ENCODE measurements at regions not wholly inside any gene's neighbourhood (a gene's known extent, or its start where the extent isn't known, plus 50 kb on each side); places are given as distances from the start of the nearest gene placed in this dataset.

- ChIA-PET CTCF (no interaction called here), POLR2A (no interaction called here)
- Histone ChIP-seq H3K9me3 (ENCODE audit: control insufficient read depth, insufficient read depth, low read depth, low read length) (no peaks in the 10 kb centered on the region), H3K4me3 (ENCODE audit: low read depth, low read length) (no peak overlapping the region), H3K36me3 (ENCODE audit: control insufficient read depth in 2 of 2, insufficient read depth in 1 of 2, low read length in 2 of 2) (no peaks in the 10 kb centered on the region), H3K4me1 (ENCODE audit: control insufficient read depth, insufficient read depth, low read length) (no peaks in the 10 kb centered on the region), H3K27ac (ENCODE audit: extremely low read depth, low read depth, low read length) (no peak overlapping the region)
- TF ChIP-seq GLI2 (tag by site-specific recombination; IDR thresholded peaks at IDR 0.05; ENCODE audit: borderline replicate concordance, low read depth) (no peak), ZNF677 (tag by site-specific recombination; IDR thresholded peaks at IDR 0.05) (no peak), ZNF549 (tag by site-specific recombination; IDR thresholded peaks at IDR 0.05) (no peak), ZNF292 (tag by site-specific recombination; IDR thresholded peaks at IDR 0.05; ENCODE audit: borderline replicate concordance, low read depth) (no peak), ZNF626 (tag by site-specific recombination; IDR thresholded peaks at IDR 0.05) (no peak), KLF10 (tag by site-specific recombination; IDR thresholded peaks at IDR 0.05) (no peak), ZFP41 (tag by site-specific recombination; IDR thresholded peaks at IDR 0.05; ENCODE audit: borderline replicate concordance) (no peak), ZFP3 (tag by site-specific recombination; IDR thresholded peaks at IDR 0.05; ENCODE audit: low read depth) (no peak), ZBTB21 (tag by site-specific recombination; IDR thresholded peaks at IDR 0.05) (no peak), ZNF449 (tag by site-specific recombination; IDR thresholded peaks at IDR 0.05) (no peak), ZNF37A (tag by site-specific recombination; IDR thresholded peaks at IDR 0.05) (no peak), ZNF19 (tag by site-specific recombination; IDR thresholded peaks at IDR 0.05; ENCODE audit: low read depth) (no peak), ZNF529 (tag by site-specific recombination; IDR thresholded peaks at IDR 0.05; ENCODE audit: insufficient replicate concordance) (no peak)
Observed at GRCh38 chr9:31236344-31236743, 1148.1 kb upstream of the ACO1 start.

- TF ChIP-seq ZSCAN4 (tag by site-specific recombination; IDR thresholded peaks at IDR 0.05), result no peak
- no peak for TF ChIP-seq ZNF660 (tag by site-specific recombination; IDR thresholded peaks at IDR 0.05)
- no peak for TF ChIP-seq ZNF776 (tag by site-specific recombination; IDR thresholded peaks at IDR 0.05; ENCODE audit: borderline replicate concordance)
- no peak for TF ChIP-seq ZNF169 (tag by site-specific recombination; IDR thresholded peaks at IDR 0.05)
- no peak for TF ChIP-seq KLF17 (tag by site-specific recombination; IDR thresholded peaks at IDR 0.05)
- TF ChIP-seq ZNF335 (tag by site-specific recombination; conservative IDR thresholded peaks at IDR 0.05), result no peak
- no peak for TF ChIP-seq ZNF549 (tag by site-specific recombination; IDR thresholded peaks at IDR 0.05)
- no peak for TF ChIP-seq ZNF529 (tag by site-specific recombination; IDR thresholded peaks at IDR 0.05; ENCODE audit: insufficient replicate concordance)
- no peak for TF ChIP-seq ZNF350 (tag by site-specific recombination; IDR thresholded peaks at IDR 0.05)
- POLR2A ChIA-PET, result no interaction called here
- no peak overlapping the region for H3K4me3 ChIP-seq (ENCODE audit: low read depth, low read length)
Observed at GRCh38 chr9:31243386-31243785, 1141.1 kb upstream of the ACO1 start.

GRCh38 chr9:31248156-31248555 lies 1136.3 kb upstream of the ACO1 start:
- CTCF ChIA-PET, result no interaction called here
- POLR2A ChIA-PET, result no interaction called here
- no peak overlapping the region for H3K4me3 ChIP-seq (ENCODE audit: low read depth, low read length)
- H3K9me3 ChIP-seq (ENCODE audit: control insufficient read depth, insufficient read depth, low read depth, low read length), result no peaks in the 10 kb centered on the region
- no peaks in the 10 kb centered on the region for H3K4me1 ChIP-seq (ENCODE audit: control insufficient read depth, insufficient read depth, low read length)
- H3K27ac ChIP-seq (ENCODE audit: extremely low read depth, low read depth, low read length), result no peak overlapping the region
- no peaks in the 10 kb centered on the region for H3K36me3 ChIP-seq (ENCODE audit: control insufficient read depth in 2 of 2, insufficient read depth in 1 of 2, low read length in 2 of 2)
- TF ChIP-seq ZNF398 (tag by site-specific recombination; IDR thresholded peaks at IDR 0.05) (no peak), ZNF654 (tag by site-specific recombination; IDR thresholded peaks at IDR 0.05; ENCODE audit: low read depth) (no peak), ZNF174 (tag by site-specific recombination; IDR thresholded peaks at IDR 0.05) (no peak), ZNF26 (tag by site-specific recombination; IDR thresholded peaks at IDR 0.05) (no peak)

More at GRCh38 chr9:31243386-31243785, 1141.1 kb upstream of the ACO1 start:
- Histone ChIP-seq H3K36me3 (ENCODE audit: control insufficient read depth in 2 of 2, insufficient read depth in 1 of 2, low read length in 2 of 2) (no peaks in the 10 kb centered on the region), H3K4me1 (ENCODE audit: control insufficient read depth, insufficient read depth, low read length) (no peaks in the 10 kb centered on the region), H3K27ac (ENCODE audit: extremely low read depth, low read depth, low read length) (no peak overlapping the region), H3K9me3 (ENCODE audit: control insufficient read depth, insufficient read depth, low read depth, low read length) (no peaks in the 10 kb centered on the region)
- CTCF ChIA-PET, result no interaction called here

Measured in HEK293 (cell line).